Karpas-422 (cell line): ENCODE measurements at regions not wholly inside any gene's neighbourhood (a gene's known extent, or its start where the extent isn't known, plus 50 kb on each side); places are given as distances from the start of the nearest gene placed in this dataset.
"Not testable (repeated sequence)": the region's sequence is repeated elsewhere in the genome, so short reads cannot be mapped to it uniquely, and the experiment has no call there.

Experiments used
- DNase-seq: peaks from one replicate; pipeline ENCODE4 v3.0.0-alpha.2; 2015
- H2AFZ ChIP-seq: fragments of 200-600 bp; sonication (generic); 2 replicates; pipeline ENCODE4 v1.6.1; 2014; ENCODE audit warnings: antibody characterized with exemption, low read length, mixed read lengths
- H3K27ac ChIP-seq: fragments of 200-600 bp; sonication (generic); 2 replicates; pipeline ENCODE4 v1.5.1; 2014; ENCODE audit warnings: mild to moderate bottlenecking, low read length, moderate library complexity
- H3K27me3 ChIP-seq: fragments of 200-600 bp; sonication (generic); 2 replicates; pipeline ENCODE4 v1.6.1; 2014; ENCODE audit warnings: low read length, mixed read lengths
- H3K36me3 ChIP-seq: fragments of 200-600 bp; sonication (generic); 2 replicates; pipeline ENCODE4 v1.6.1; 2014; ENCODE audit warnings: low read length, mixed read lengths; ENCODE audit not compliant: insufficient read depth
- H3K4me1 ChIP-seq: fragments of 200-600 bp; sonication (generic); 2 replicates; pipeline ENCODE4 v1.6.1; 2014; ENCODE audit warnings: mild to moderate bottlenecking, low read length, mixed read lengths
- H3K4me2 ChIP-seq: fragments of 200-600 bp; sonication (generic); 2 replicates; pipeline ENCODE4 v1.6.1; 2014; ENCODE audit warnings: low read length, low read depth, mild to moderate bottlenecking; ENCODE audit not compliant: poor library complexity, severe bottlenecking
- H3K4me3 ChIP-seq: fragments of 200-600 bp; sonication (generic); 2 replicates; pipeline ENCODE4 v1.5.1; 2014; ENCODE audit warnings: mild to moderate bottlenecking, antibody characterized with exemption, low read length, mixed read lengths
- H3K79me2 ChIP-seq: fragments of 200-600 bp; sonication (generic); 2 replicates; pipeline ENCODE4 v1.6.1; 2014; ENCODE audit warnings: mild to moderate bottlenecking, low read length, mixed read lengths
- H3K9ac ChIP-seq: fragments of 200-600 bp; sonication (generic); 2 replicates; pipeline ENCODE4 v1.6.0; 2014; ENCODE audit warnings: low read length
- H3K9me2 ChIP-seq: fragments of 200-600 bp; sonication (generic), shearing (Covaris generic); replicated peaks from 2 replicates; pipeline ENCODE4 v1.6.0; 2014; ENCODE audit warnings: mild to moderate bottlenecking, low read length, moderate library complexity; ENCODE audit not compliant: insufficient read depth
- H3K9me3 ChIP-seq: fragments of 300-700, 200-600 bp; sonication (generic); 2 replicates; pipeline ENCODE4 v1.6.1; 2014; ENCODE audit warnings: low read length, mixed read lengths
- H4K20me1 ChIP-seq: fragments of 200-600 bp; sonication (generic); 2 replicates; pipeline ENCODE4 v1.6.1; 2014; ENCODE audit warnings: mild to moderate bottlenecking, antibody characterized with exemption, low read length, low read depth; ENCODE audit not compliant: insufficient read depth

DNA sequence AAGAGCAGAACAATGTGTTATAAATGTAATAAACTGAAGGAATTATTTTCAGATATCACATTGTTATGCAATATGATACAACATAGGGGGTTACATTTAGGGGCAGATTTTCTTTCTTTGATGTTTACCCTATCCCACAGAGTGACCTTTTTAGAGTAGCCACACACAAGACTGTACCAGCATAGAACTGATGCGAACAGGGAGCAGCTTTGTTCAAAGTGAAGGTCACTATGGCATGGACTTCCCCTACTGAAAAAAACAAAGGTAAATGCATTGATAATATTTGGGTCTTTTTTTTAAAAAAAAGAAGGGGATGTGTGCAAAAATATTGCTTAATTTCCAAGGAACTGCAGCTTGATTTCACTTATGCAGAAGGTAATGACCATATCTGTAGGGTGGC lies 1354.9 kb downstream of the SUCLG1 start:
- no peaks in the 10 kb centered on the region for H3K4me1 ChIP-seq
- H3K79me2 ChIP-seq = no peaks in the 10 kb centered on the region
- H3K9me2 ChIP-seq = no peaks in the 10 kb centered on the region
- no peak overlapping the region for H3K4me2 ChIP-seq
- H3K4me3 ChIP-seq = no peak overlapping the region
- DNase-seq = no peak
- H3K9ac ChIP-seq = no peak overlapping the region
- H2AFZ ChIP-seq = no peak overlapping the region
- no peaks in the 10 kb centered on the region for H3K27me3 ChIP-seq
- no peaks in the 10 kb centered on the region for H3K36me3 ChIP-seq
- H4K20me1 ChIP-seq = no peaks in the 10 kb centered on the region
- H3K27ac ChIP-seq = no peak overlapping the region
- peaks cover 52% of the 10 kb centered on the region for H3K9me3 ChIP-seq

DNA sequence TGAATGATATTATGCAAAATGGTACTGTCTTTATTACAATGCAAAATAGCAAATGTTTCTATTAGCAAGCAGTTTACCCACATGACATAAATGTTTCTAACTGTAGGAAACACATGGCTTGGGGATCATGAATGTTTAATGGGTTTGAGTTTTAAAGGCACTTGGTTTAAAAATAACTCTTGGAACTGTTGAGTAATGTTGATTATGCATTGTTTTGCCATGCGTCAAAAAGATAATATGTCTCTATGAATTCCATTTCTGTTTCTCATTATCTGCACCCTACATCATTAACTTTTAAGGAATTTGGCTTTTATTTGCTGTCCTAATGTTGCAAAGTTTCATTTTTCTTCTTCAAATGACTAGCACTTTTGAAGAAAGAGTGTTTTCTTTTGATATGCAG lies 1355.5 kb downstream of the SUCLG1 start:
- Histone ChIP-seq H3K4me1 (no peaks in the 10 kb centered on the region), H3K4me2 (no peak overlapping the region), H3K9me2 (no peaks in the 10 kb centered on the region), H3K27ac (no peak overlapping the region), H2AFZ (no peak overlapping the region), H3K4me3 (no peak overlapping the region), H3K27me3 (no peaks in the 10 kb centered on the region), H3K36me3 (no peaks in the 10 kb centered on the region), H3K9me3 (peaks cover 49% of the 10 kb centered on the region), H3K79me2 (no peaks in the 10 kb centered on the region), H3K9ac (no peak overlapping the region), H4K20me1 (no peaks in the 10 kb centered on the region)
- DNase-seq = no peak

DNA sequence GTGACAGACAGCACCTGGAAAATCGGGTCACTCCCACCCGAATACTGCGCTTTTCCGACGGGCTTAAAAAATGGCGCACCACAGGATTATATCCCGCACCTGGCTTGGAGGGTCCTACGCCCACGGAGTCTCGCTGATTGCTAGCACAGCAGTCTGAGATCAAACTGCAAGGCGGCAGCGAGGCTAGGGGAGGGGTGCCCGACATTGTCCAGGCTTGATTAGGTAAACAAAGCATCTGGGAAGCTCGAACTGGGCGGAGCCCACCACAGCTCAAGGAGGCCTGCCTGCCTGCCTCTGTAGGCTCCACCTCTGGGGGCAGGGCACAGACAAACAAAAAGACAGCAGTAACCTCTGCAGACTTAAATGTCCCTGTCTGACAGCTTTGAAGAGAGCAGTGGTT lies 1370.0 kb downstream of the SUCLG1 start:
- not testable (repeated sequence) for H4K20me1 ChIP-seq, H3K79me2 ChIP-seq, H3K4me1 ChIP-seq, H3K4me2 ChIP-seq, H3K9ac ChIP-seq, H3K36me3 ChIP-seq, DNase-seq, H3K27me3 ChIP-seq, H2AFZ ChIP-seq, H3K9me2 ChIP-seq, H3K4me3 ChIP-seq, H3K27ac ChIP-seq
- H3K9me3 ChIP-seq = peaks cover 36% of the 10 kb centered on the region

- DNase-seq = no peak
- H3K79me2 ChIP-seq = no peaks in the 10 kb centered on the region
- no peaks in the 10 kb centered on the region for H3K4me1 ChIP-seq
- no peaks in the 10 kb centered on the region for H3K9me2 ChIP-seq
- no peak overlapping the region for H3K9ac ChIP-seq
- H2AFZ ChIP-seq = no peak overlapping the region
- H4K20me1 ChIP-seq = no peaks in the 10 kb centered on the region
- no peaks in the 10 kb centered on the region for H3K36me3 ChIP-seq
- no peak overlapping the region for H3K4me2 ChIP-seq
- peaks cover 56% of the 10 kb centered on the region for H3K9me3 ChIP-seq
- no peak overlapping the region for H3K27ac ChIP-seq
- no peak overlapping the region for H3K4me3 ChIP-seq
- H3K27me3 ChIP-seq = no peaks in the 10 kb centered on the region
Observed at GRCh38 chr2:83085869-83086268, 1373.2 kb downstream of the SUCLG1 start.

GRCh38 chr2:83081826-83082690 lies 1377.0 kb downstream of the SUCLG1 start:
- H3K27me3 ChIP-seq = no peaks in the 10 kb centered on the region
- no peak overlapping the region for H2AFZ ChIP-seq
- no peak overlapping the region for H3K4me3 ChIP-seq
- H3K4me1 ChIP-seq = no peaks in the 10 kb centered on the region
- no peak overlapping the region for H3K4me2 ChIP-seq
- no peak overlapping the region for H3K27ac ChIP-seq
- H4K20me1 ChIP-seq = no peaks in the 10 kb centered on the region
- no peaks in the 10 kb centered on the region for H3K9me2 ChIP-seq
- no peaks in the 10 kb centered on the region for H3K79me2 ChIP-seq
- H3K9ac ChIP-seq = no peak overlapping the region
- no peak for DNase-seq
- peaks cover 55% of the 10 kb centered on the region for H3K9me3 ChIP-seq
- no peaks in the 10 kb centered on the region for H3K36me3 ChIP-seq

- Histone ChIP-seq H3K27ac (no peak overlapping the region), H3K79me2 (no peaks in the 10 kb centered on the region), H2AFZ (no peak overlapping the region), H3K4me1 (no peaks in the 10 kb centered on the region), H3K9ac (no peak overlapping the region), H3K27me3 (no peaks in the 10 kb centered on the region), H4K20me1 (no peaks in the 10 kb centered on the region), H3K9me3 (peaks cover 42% of the 10 kb centered on the region), H3K4me2 (no peak overlapping the region), H3K36me3 (no peaks in the 10 kb centered on the region), H3K4me3 (no peak overlapping the region), H3K9me2 (no peaks in the 10 kb centered on the region)
- no peak for DNase-seq
Observed at GRCh38 chr2:83079007-83079406, 1380.1 kb downstream of the SUCLG1 start.

GRCh38 chr2:83072767-83073166 lies 1386.3 kb downstream of the SUCLG1 start:
- Histone ChIP-seq H3K79me2 (no peaks in the 10 kb centered on the region), H3K9me3 (peaks cover 43% of the 10 kb centered on the region), H3K36me3 (no peaks in the 10 kb centered on the region), H3K4me3 (no peak overlapping the region), H4K20me1 (no peaks in the 10 kb centered on the region), H2AFZ (no peak overlapping the region), H3K27me3 (no peaks in the 10 kb centered on the region), H3K4me1 (no peaks in the 10 kb centered on the region), H3K9me2 (no peaks in the 10 kb centered on the region), H3K9ac (no peak overlapping the region), H3K4me2 (no peak overlapping the region), H3K27ac (no peak overlapping the region)
- no peak for DNase-seq

DNA sequence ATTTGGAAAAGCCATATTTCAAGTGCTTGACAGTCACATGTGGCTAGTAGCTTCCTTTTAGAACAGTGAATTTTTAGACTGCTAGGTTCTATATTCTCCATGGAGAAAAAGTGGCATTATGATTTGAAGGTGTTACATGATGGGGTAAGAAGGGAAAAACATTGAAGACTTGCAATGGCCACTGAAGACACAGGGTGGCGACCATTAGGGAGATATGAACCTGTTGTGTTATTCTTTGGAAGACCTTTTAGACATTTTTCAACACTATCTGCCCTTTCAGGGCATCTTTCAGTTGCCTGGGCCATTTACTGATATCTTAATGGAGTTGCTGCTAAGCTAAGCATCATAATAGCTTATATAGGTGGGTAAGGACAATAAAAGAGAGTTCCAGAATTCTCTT lies 1387.2 kb downstream of the SUCLG1 start:
- no peaks in the 10 kb centered on the region for H3K79me2 ChIP-seq
- H2AFZ ChIP-seq = no peak overlapping the region
- H3K4me3 ChIP-seq = no peak overlapping the region
- H3K9me2 ChIP-seq = no peaks in the 10 kb centered on the region
- H3K9me3 ChIP-seq = peaks cover 45% of the 10 kb centered on the region
- H3K4me2 ChIP-seq = no peak overlapping the region
- H3K9ac ChIP-seq = no peak overlapping the region
- H3K27ac ChIP-seq = no peak overlapping the region
- no peaks in the 10 kb centered on the region for H3K27me3 ChIP-seq
- no peaks in the 10 kb centered on the region for H3K36me3 ChIP-seq
- DNase-seq = no peak
- no peaks in the 10 kb centered on the region for H4K20me1 ChIP-seq
- H3K4me1 ChIP-seq = no peaks in the 10 kb centered on the region
